ENCODE measurements at regions not wholly inside any gene's neighbourhood (a gene's known extent, or its start where the extent isn't known, plus 50 kb on each side); places are given as distances from the start of the nearest gene placed in this dataset.

GRCh38 chr9:135287627-135288026 lies 192.0 kb upstream of the PPP1R26 start:
- no peak for DNase-seq (ENCODE audit: low read depth in 3 of 3, low spot score in 2 of 3)

- no peak for DNase-seq (ENCODE audit: low read depth in 3 of 3, low spot score in 2 of 3)
Observed at GRCh38 chr9:135288054-135288453, 191.5 kb upstream of the PPP1R26 start.

- no peak for DNase-seq (ENCODE audit: low read depth in 3 of 3, low spot score in 2 of 3)
Observed at GRCh38 chr9:135289081-135289491, 190.5 kb upstream of the PPP1R26 start.

- no peak for DNase-seq (ENCODE audit: low read depth in 3 of 3, low spot score in 2 of 3)
Observed at GRCh38 chr9:135290086-135290485, 189.5 kb upstream of the PPP1R26 start.

GRCh38 chr9:135290566-135290965 lies 189.0 kb upstream of the PPP1R26 start:
- DNase-seq (ENCODE audit: low read depth in 3 of 3, low spot score in 2 of 3), result no peak

GRCh38 chr9:135291165-135291564 lies 188.4 kb upstream of the PPP1R26 start:
- no peak for DNase-seq (ENCODE audit: low read depth in 3 of 3, low spot score in 2 of 3)

GRCh38 chr9:135294836-135295235 lies 184.7 kb upstream of the PPP1R26 start:
- no peak for DNase-seq (ENCODE audit: low read depth in 3 of 3, low spot score in 2 of 3)

- no peak for DNase-seq (ENCODE audit: low read depth in 3 of 3, low spot score in 2 of 3)
Observed at GRCh38 chr9:135295551-135296300, 183.9 kb upstream of the PPP1R26 start.

- no peak for DNase-seq (ENCODE audit: low read depth in 3 of 3, low spot score in 2 of 3)
Observed at GRCh38 chr9:135296735-135297455, 182.7 kb upstream of the PPP1R26 start.

GRCh38 chr9:135297456-135298075 lies 182.0 kb upstream of the PPP1R26 start:
- DNase-seq (ENCODE audit: low read depth in 3 of 3, low spot score in 2 of 3), result no peak

- DNase-seq (ENCODE audit: low read depth in 3 of 3, low spot score in 2 of 3), result no peak
Observed at GRCh38 chr9:135299239-135299590, 180.4 kb upstream of the PPP1R26 start.

- no peak for DNase-seq (ENCODE audit: low read depth in 3 of 3, low spot score in 2 of 3)
Observed at GRCh38 chr9:135299651-135300345, 179.8 kb upstream of the PPP1R26 start.

GRCh38 chr9:135300346-135301141 lies 179.0 kb upstream of the PPP1R26 start:
- no peak for DNase-seq (ENCODE audit: low read depth in 3 of 3, low spot score in 2 of 3)

- no peak for DNase-seq (ENCODE audit: low read depth in 3 of 3, low spot score in 2 of 3)
Observed at GRCh38 chr9:135301271-135302263, 178.0 kb upstream of the PPP1R26 start.

- no peak for DNase-seq (ENCODE audit: low read depth in 3 of 3, low spot score in 2 of 3)
Observed at GRCh38 chr9:135302329-135303279, 177.0 kb upstream of the PPP1R26 start.

- no peak for DNase-seq (ENCODE audit: low read depth in 3 of 3, low spot score in 2 of 3)
Observed at GRCh38 chr9:135303280-135303647, 176.3 kb upstream of the PPP1R26 start.

GRCh38 chr9:135303865-135304499 lies 175.6 kb upstream of the PPP1R26 start:
- no peak for DNase-seq (ENCODE audit: low read depth in 3 of 3, low spot score in 2 of 3)

GRCh38 chr9:135304886-135305285 lies 174.7 kb upstream of the PPP1R26 start:
- DNase-seq (ENCODE audit: low read depth in 3 of 3, low spot score in 2 of 3), result no peak

Measured in right renal cortex interstitium (tissue), 3 donors.